PC-9 (cell line): ENCODE measurements at regions not wholly inside any gene's neighbourhood (a gene's known extent, or its start where the extent isn't known, plus 50 kb on each side); places are given as distances from the start of the nearest gene placed in this dataset.

ENCODE experiments used
- CTCF ChIP-seq: fragments of 200-600 bp; sonication (generic); conservative IDR thresholded peaks from 2 replicates; pipeline ENCODE4 v1.6.1; 2017; ENCODE audit warnings: mixed run types, antibody characterized with exemption, mild to moderate bottlenecking, moderate library complexity
- EZH2 ChIP-seq: fragments of 200-600 bp; sonication (generic); IDR thresholded peaks from 2 replicates; pipeline ENCODE4 v1.8.0; 2017; ENCODE audit warnings: antibody characterized with exemption, low read depth

- TF ChIP-seq CTCF: no peak
- TF ChIP-seq EZH2: no peak
Observed at GRCh38 chr2:160651416-160652200, 158.0 kb upstream of the RBMS1 start.
